Stimulated activated CD4-positive, alpha-beta T cell treated with anti-CD3 and anti-CD28 coated beads, TNF-alpha, amount 100 ng/mL, for 24 hours (primary cell): ENCODE measurements at regions not wholly inside any gene's neighbourhood (a gene's known extent, or its start where the extent isn't known, plus 50 kb on each side); places are given as distances from the start of the nearest gene placed in this dataset.
"Not testable (repeated sequence)": the region's sequence is repeated elsewhere in the genome, so short reads cannot be mapped to it uniquely, and the experiment has no call there.

Experiments used
- DNase-seq, 3 experiments: peaks; one replicate each; pipeline ENCODE4 v3.0.0-alpha.2; 2020; ENCODE audit warnings: low read depth in 3 of 3

- not testable (repeated sequence) for DNase-seq
These were observed 94.4 kb downstream of the TRIM43 start for GRCh38 chr2:95686056-95686825.

- DNase-seq: not testable (repeated sequence)
These were observed 96.1 kb downstream of the TRIM43 start for GRCh38 chr2:95687852-95688251.

GRCh38 chr2:95691210-95691609 lies 99.4 kb downstream of the TRIM43 start:
- DNase-seq: not testable (repeated sequence)

- DNase-seq: not testable (repeated sequence)
These were observed 101.5 kb downstream of the TRIM43 start for GRCh38 chr2:95693071-95693846.

GRCh38 chr2:95695613-95696012 lies 103.8 kb downstream of the TRIM43 start:
- DNase-seq: no peak

GRCh38 chr2:95698146-95698545 lies 106.3 kb downstream of the TRIM43 start:
- DNase-seq: no peak

- not testable (repeated sequence) for DNase-seq
These were observed 107.7 kb downstream of the TRIM43 start for GRCh38 chr2:95699201-95700184.

GRCh38 chr2:95700519-95700918 lies 108.7 kb downstream of the TRIM43 start:
- no peak for DNase-seq

- no peak for DNase-seq
These were observed 110.7 kb downstream of the TRIM43 start for GRCh38 chr2:95702471-95702870.

- DNase-seq: not testable (repeated sequence)
These were observed 115.4 kb downstream of the TRIM43 start for GRCh38 chr2:95707161-95707560.

- no peak for DNase-seq
These were observed 116.0 kb downstream of the TRIM43 start for GRCh38 chr2:95707837-95708236.

GRCh38 chr2:95709831-95710230 lies 118.0 kb downstream of the TRIM43 start:
- DNase-seq: no peak

- DNase-seq: not testable (repeated sequence)
These were observed 121.8 kb downstream of the TRIM43 start for GRCh38 chr2:95713470-95714177.

GRCh38 chr2:95714398-95714797 lies 122.6 kb downstream of the TRIM43 start:
- DNase-seq: not testable (repeated sequence)

GRCh38 chr2:95719473-95720060 lies 127.8 kb downstream of the TRIM43 start:
- no peak for DNase-seq

GRCh38 chr2:95721726-95722125 lies 129.9 kb downstream of the TRIM43 start:
- DNase-seq: no peak

GRCh38 chr2:95722131-95722697 lies 130.4 kb downstream of the TRIM43 start:
- no peak for DNase-seq

GRCh38 chr2:95723627-95724210 lies 131.9 kb downstream of the TRIM43 start:
- not testable (repeated sequence) for DNase-seq

- DNase-seq: not testable (repeated sequence)
These were observed 133.4 kb downstream of the TRIM43 start for GRCh38 chr2:95725191-95725590.

GRCh38 chr2:95725677-95726076 lies 133.9 kb downstream of the TRIM43 start:
- DNase-seq: not testable (repeated sequence)
